ENCODE measurements at regions not wholly inside any gene's neighbourhood (a gene's known extent, or its start where the extent isn't known, plus 50 kb on each side); places are given as distances from the start of the nearest gene placed in this dataset.

- no peak overlapping the region for H2BK15ac ChIP-seq (ENCODE audit: low read depth, low read length)
- no peak overlapping the region for H2AK9ac ChIP-seq (replicated peaks; ENCODE audit: low read depth, low read length, poor library complexity)
- no CpG with 5 or more reads among the region's 1 CpG for WGBS, 2 experiments (ENCODE audit: extremely low coverage in 2 of 2, insufficient read length in 1 of 2)
- H2BK20ac ChIP-seq (ENCODE audit: low read depth, low read length) = no peak overlapping the region
- no peak overlapping the region for H3K18ac ChIP-seq (ENCODE audit: low read depth, low read length)
- no peaks in the 10 kb centered on the region for H3K9me1 ChIP-seq (ENCODE audit: insufficient read depth, low read length)
- H3K23ac ChIP-seq (ENCODE audit: low read depth, low read length) = no peak overlapping the region
- no peak overlapping the region for H3K56ac ChIP-seq (ENCODE audit: extremely low read depth, insufficient read depth, low read length)
- H3K27me3 ChIP-seq (ENCODE audit: control insufficient read depth, insufficient read depth, low read length) = no peaks in the 10 kb centered on the region
- H3K4me3 ChIP-seq (ENCODE audit: insufficient read depth, low read depth, low read length) = no peak overlapping the region
- ChIA-PET CTCF (no interaction called here), POLR2A (ENCODE audit: unreplicated experiment) (no interaction called here)
- H3K4me1 ChIP-seq (ENCODE audit: control insufficient read depth, insufficient read depth, low read length) = no peaks in the 10 kb centered on the region
- no peaks in the 10 kb centered on the region for H3K79me1 ChIP-seq (ENCODE audit: low read depth in 1 of 2, low read length in 2 of 2)
- no peak overlapping the region for H3K9ac ChIP-seq (ENCODE audit: low read depth, low read length)
- H4K91ac ChIP-seq (ENCODE audit: insufficient read depth, low read depth, low read length) = no peak overlapping the region
- dilution Hi-C loops (cut with HindIII; ENCODE audit: low sequenced_read_pairs, unreplicated experiment) = no loop called here
- no peak overlapping the region for H2AK5ac ChIP-seq (ENCODE audit: low read depth, low read length)
- no peaks in the 10 kb centered on the region for H3K9me3 ChIP-seq (ENCODE audit: control insufficient read depth, insufficient read depth, low read length)
- H3K4me2 ChIP-seq (ENCODE audit: low read depth, low read length) = no peak overlapping the region
- no peaks in the 10 kb centered on the region for H3K36me3 ChIP-seq (ENCODE audit: control insufficient read depth, insufficient read depth, low read length)
- no peak overlapping the region for H2BK120ac ChIP-seq (ENCODE audit: low read depth, low read length)
- intact Hi-C loops (cut with micrococcal nuclease) = no loop called here
- DNase-seq = no peak
- H2AFZ ChIP-seq (replicated peaks; ENCODE audit: low read length, poor library complexity) = no peak overlapping the region
- no peak for ATAC-seq (ENCODE audit: low read depth)
- TF ChIP-seq POLR2A (IDR thresholded peaks at IDR 0.05; ENCODE audit: low read depth, low read length) (no peak), MAZ (IDR thresholded peaks at IDR 0.05; ENCODE audit: borderline replicate concordance, low read depth, low read length) (no peak), RCOR1 (IDR thresholded peaks at IDR 0.05; ENCODE audit: insufficient replicate concordance, low read length) (no peak), CEBPB (IDR thresholded peaks at IDR 0.05; ENCODE audit: low read depth, low read length) (no peak), USF2 (IDR thresholded peaks at IDR 0.05; ENCODE audit: low read depth, low read length) (no peak)
- no peak overlapping the region for H3K4ac ChIP-seq (ENCODE audit: low read depth, low read length)
- H3K14ac ChIP-seq (replicated peaks; ENCODE audit: low read depth, low read length) = no peak overlapping the region
- BruUV-seq (replicated peaks) = no TSS peak
- no peaks in the 10 kb centered on the region for H4K20me1 ChIP-seq (ENCODE audit: insufficient read depth, low read length)
- H4K5ac ChIP-seq (ENCODE audit: low read depth, low read length) = no peak overlapping the region
- no peak overlapping the region for H2BK5ac ChIP-seq (ENCODE audit: low read depth, low read length, poor library complexity, severe bottlenecking)
- no peak overlapping the region for H3K27ac ChIP-seq (ENCODE audit: insufficient read depth, low read length)
- H4K8ac ChIP-seq (ENCODE audit: low read depth in 2 of 2, low read length in 2 of 2) = no peak overlapping the region
- in situ Hi-C loops (cut with MboI; ENCODE audit: low sequenced_read_pairs) = no loop called here
These were observed 751.5 kb upstream of the FAM241A start for GRCh38 chr4:111393781-111394180.

Data from IMR-90 (cell line).